Heart right ventricle (tissue), 16 donors: ENCODE measurements at regions not wholly inside any gene's neighbourhood (a gene's known extent, or its start where the extent isn't known, plus 50 kb on each side); places are given as distances from the start of the nearest gene placed in this dataset.

Experiments used
- ATAC-seq, 8 donors: fragments of 200-7000 bp; cut with Tn5 transposase; one replicate each; pipeline ENCODE4 v1.9.1; 2020; ENCODE audit warnings: mild to moderate bottlenecking in 8 of 8, moderate library complexity in 8 of 8, moderate number of reproducible peaks in 1 of 8
- DNase-seq, 2 donors: peaks; one replicate each; pipeline ENCODE4 v3.0.0-alpha.2; 2020
- H3K27ac ChIP-seq, 10 donors: fragments of 200-600 bp; sonication (generic) in 2 of 10; one replicate each; pipeline versions ENCODE4 v1.5.0 to v1.8.0; 2020 to 2022; ENCODE audit warnings: mild to moderate bottlenecking in 3 of 10
- H3K27me3 ChIP-seq, 7 donors: fragments of 200-600 bp; one replicate each; pipeline ENCODE4 v1.8.0; 2021 to 2022; ENCODE audit warnings: mild to moderate bottlenecking in 2 of 7
- H3K36me3 ChIP-seq, 9 donors: fragments of 200-600 bp; sonication (generic) in 1 of 9; one replicate each; pipeline versions ENCODE4 v1.5.0 to v1.8.0; 2020 to 2022; ENCODE audit warnings: mild to moderate bottlenecking in 2 of 9
- H3K4me1 ChIP-seq, 9 donors: fragments of 200-600 bp; sonication (generic) in 1 of 9; one replicate each; pipeline versions ENCODE4 v1.5.0 to v1.8.0; 2020 to 2022; ENCODE audit warnings: mild to moderate bottlenecking in 4 of 9
- H3K4me3 ChIP-seq, 10 donors: fragments of 200-600 bp; sonication (generic) in 2 of 10; one replicate each; pipeline versions ENCODE4 v1.5.0 to v1.8.0; 2020 to 2022; ENCODE audit warnings: mild to moderate bottlenecking in 7 of 10, moderate library complexity in 2 of 10
- H3K9me3 ChIP-seq, 11 donors: fragments of 200-600 bp in 10 of 11; sonication (generic) in 2 of 11; one replicate each; pipeline versions ENCODE4 v1.5.0 to v1.8.0; 2013 to 2022; ENCODE audit warnings: mild to moderate bottlenecking in 2 of 11, control low read depth in 1 of 11, moderate library complexity in 1 of 11
- CTCF ChIP-seq, 9 donors: fragments of 200-600 bp; sonication (generic) in 2 of 9; IDR thresholded peaks; one replicate each; pipeline versions ENCODE4 v1.5.0 to v1.8.0; 2021 to 2022; ENCODE audit warnings: antibody characterized with exemption in 9 of 9, mild to moderate bottlenecking in 5 of 9, moderate library complexity in 1 of 9
- WGBS, 2 donors: extraction: QIAGEN DNeasy Blood & Tissue Kit; methylation state at CpG; one replicate each; pipeline ENCODE4 v1.1.7; 2013; ENCODE audit warnings: inconsistent platforms in 1 of 2; 5-methylcytosine and 5-hydroxymethylcytosine counted together
- intact Hi-C, 10 donors: fragments of 100-400 bp; cut with DNase I; formaldehyde crosslinking; loops; one replicate each; pipeline versions ENCODE4 v1.11.1 to v1.14.2; 2022
- donor health status: Arrhythmogenic right ventricular cardiomyopathy.
- donor health status: ischemic (EF 13 %, LVEDD 7.1; RV severe dilation, severe dysfunction).
- donor health status: healthy with polysubstance abuse.
- donor health status: DM: no; HTN: yes; CAD: no.
- donor health status: DM: no; HTN: no; CAD: no.
- donor health status: ischemic (EF 25% LVEDD 6.9; RV normal size, moderate dysfunction).
- donor health status: ischemic (EF 25% LVEDD 5.7; RV mildly dilated, moderate dysfunction).
- donor health status: healthy.
- donor health status: DM: yes; HTN: yes; CAD: no.
- donor health status: Ischemic cardiomyopathy.
- donor health status: ischemic (EF 35%, LVEDD 5.7; RV mildly dilated, moderate dysfunction).
- donor health status: nonischemic (EF 11% LVEDD 7.7; RV severe dilation, severe dysfunction).
- donor health status: DM: yes; HTN: yes; CAD: no.
- donor health status: PGD.
- donor health status: ischemic (EF 29% LVEDD 5.4; RV normal size, mild dysfunction).
- donor health status: nonischemic (EF 23%, LVEDD 6.1; RV moderate dilation, normal function).

- Histone ChIP-seq H3K27ac (no peak overlapping the region), H3K9me3 (peaks cover 0 to 14% (median 0%) of the 10 kb centered on the region in 11 donors), H3K27me3 (no peaks in the 10 kb centered on the region), H3K4me3 (no peak overlapping the region), H3K4me1 (no peaks in the 10 kb centered on the region), H3K36me3 (no peaks in the 10 kb centered on the region)
- no peak for TF ChIP-seq CTCF (IDR thresholded peaks at IDR 0.05)
- ATAC-seq (no peak), DNase-seq (no peak)
- 58 to 66% methylated on average over 2 of the region's 2 CpGs for WGBS, 2 donors
- intact Hi-C loops, result no loop called here
These were observed 110.7 kb upstream of the GZMB start for GRCh38 chr14:24744641-24745040.

GRCh38 chr14:24741871-24742270 lies 107.9 kb upstream of the GZMB start:
- no peak for ATAC-seq
- intact Hi-C loops, result no loop called here
- WGBS, 2 donors, result 73 to 83% methylated on average over 2 of the region's 2 CpGs

GRCh38 chr14:24735984-24736630 lies 102.1 kb upstream of the GZMB start:
- Histone ChIP-seq H3K27me3 (no peaks in the 10 kb centered on the region), H3K9me3 (peaks cover 0 to 6% (median 0%) of the 10 kb centered on the region in 11 donors), H3K36me3 (no peaks in the 10 kb centered on the region), H3K4me1 (peaks cover 0 to 5% (median 0%) of the 10 kb centered on the region in 9 donors), H3K4me3 (no peak overlapping the region), H3K27ac (no peak overlapping the region)
- 0 to 61% methylated on average over 1 of the region's 1 CpG for WGBS, 2 donors
- DNase-seq (no peak), ATAC-seq (no peak)
- intact Hi-C loops, result loop anchor here (1.0 to 10.0 kb wide), 12 partner anchors 69 to 509 kb away; partner anchors contain the start of gene STXBP6 (in 1 of the 10)
- TF ChIP-seq CTCF (IDR thresholded peaks at IDR 0.05), result no peak

More at GRCh38 chr14:24741871-24742270, 107.9 kb upstream of the GZMB start:
- Histone ChIP-seq H3K4me3 (no peak overlapping the region), H3K27me3 (no peaks in the 10 kb centered on the region), H3K27ac (no peak overlapping the region), H3K36me3 (no peaks in the 10 kb centered on the region), H3K4me1 (no peaks in the 10 kb centered on the region), H3K9me3 (peaks cover 0 to 3% (median 0%) of the 10 kb centered on the region in 11 donors)
- no peak for TF ChIP-seq CTCF (IDR thresholded peaks at IDR 0.05)
- DNase-seq, result no peak

GRCh38 chr14:24734917-24735500 lies 101.0 kb upstream of the GZMB start:
- ATAC-seq (peak in 6 of 8 donors; percentile 42 to 83 (median 72)), DNase-seq (peak in 1 of 2 donors; percentile 66)
- Histone ChIP-seq H3K27ac (no peak overlapping the region), H3K36me3 (no peaks in the 10 kb centered on the region), H3K4me1 (peaks cover 0 to 5% (median 0%) of the 10 kb centered on the region in 9 donors), H3K4me3 (no peak overlapping the region), H3K27me3 (no peaks in the 10 kb centered on the region), H3K9me3 (peaks cover 0 to 6% (median 0%) of the 10 kb centered on the region in 11 donors)
- intact Hi-C loops, result loop anchor here (1.0 to 10.0 kb wide), 13 partner anchors 70 to 510 kb away; partner anchors contain the start of gene STXBP6 (in 2 of the 10)
- 23 to 24% methylated on average over 9 of the region's 9 CpGs for WGBS, 2 donors
- peak; percentile 58 to 91 (median 80) for TF ChIP-seq CTCF (IDR thresholded peaks at IDR 0.05)
